GM19452 (cell line): ENCODE measurements at regions not wholly inside any gene's neighbourhood (a gene's known extent, or its start where the extent isn't known, plus 50 kb on each side); places are given as distances from the start of the nearest gene placed in this dataset.

Source experiments
- ATAC-seq: cut with Tn5 transposase; IDR thresholded peaks from one replicate; pipeline ENCODE4 v1.9.1; 2021; ENCODE audit not compliant: unreplicated experiment

- ATAC-seq: no peak
Observed at GRCh38 chr1:234710936-234711724, 101.2 kb upstream of the IRF2BP2 start.

- no peak for ATAC-seq
Observed at GRCh38 chr1:234710381-234710780, 100.4 kb upstream of the IRF2BP2 start.

- ATAC-seq: no peak
Observed at GRCh38 chr1:234709473-234710228, 99.7 kb upstream of the IRF2BP2 start.

- no peak for ATAC-seq
Observed at GRCh38 chr1:234708700-234709395, 98.9 kb upstream of the IRF2BP2 start.

GRCh38 chr1:234707641-234708040, 97.7 kb upstream of the IRF2BP2 start:
- no peak for ATAC-seq

- ATAC-seq: no peak
Observed at GRCh38 chr1:234706931-234707330, 97.0 kb upstream of the IRF2BP2 start.

- no peak for ATAC-seq
Observed at GRCh38 chr1:234706199-234706598, 96.2 kb upstream of the IRF2BP2 start.

- no peak for ATAC-seq
Observed at GRCh38 chr1:234705615-234706014, 95.6 kb upstream of the IRF2BP2 start.

- no peak for ATAC-seq
Observed at GRCh38 chr1:234704106-234704887, 94.3 kb upstream of the IRF2BP2 start.

- ATAC-seq: no peak
Observed at GRCh38 chr1:234702342-234703000, 92.5 kb upstream of the IRF2BP2 start.

GRCh38 chr1:234701737-234702341, 91.9 kb upstream of the IRF2BP2 start:
- no peak for ATAC-seq

GRCh38 chr1:234699795-234700665, 90.1 kb upstream of the IRF2BP2 start:
- peak; percentile 79 for ATAC-seq

- ATAC-seq: no peak
Observed at GRCh38 chr1:234698686-234699085, 88.7 kb upstream of the IRF2BP2 start.

- ATAC-seq: no peak
Observed at GRCh38 chr1:234697741-234698140, 87.8 kb upstream of the IRF2BP2 start.

- no peak for ATAC-seq
Observed at GRCh38 chr1:234697015-234697414, 87.0 kb upstream of the IRF2BP2 start.

- peak; percentile 53 for ATAC-seq
Observed at GRCh38 chr1:234696148-234696576, 86.2 kb upstream of the IRF2BP2 start.

GRCh38 chr1:234694661-234695060, 84.7 kb upstream of the IRF2BP2 start:
- no peak for ATAC-seq

- ATAC-seq: no peak
Observed at GRCh38 chr1:234692966-234693580, 83.1 kb upstream of the IRF2BP2 start.

- no peak for ATAC-seq
Observed at GRCh38 chr1:234691567-234691966, 81.6 kb upstream of the IRF2BP2 start.
